Stimulated activated CD8-positive, alpha-beta memory T cell treated with anti-CD3 and anti-CD28 coated beads, Interleukin-2, amount 100 ng/mL, for 1 hour (primary cell): ENCODE measurements at regions not wholly inside any gene's neighbourhood (a gene's known extent, or its start where the extent isn't known, plus 50 kb on each side); places are given as distances from the start of the nearest gene placed in this dataset.

Experiments used
- DNase-seq, 2 donors: peaks; one replicate each; pipeline ENCODE4 v3.0.0-alpha.2; 2020; ENCODE audit warnings: low read depth in 2 of 2

GRCh38 chrX:120819126-120819525 is 56.5 kb downstream of the CT47B1 start:
- DNase-seq, result no peak

DNA sequence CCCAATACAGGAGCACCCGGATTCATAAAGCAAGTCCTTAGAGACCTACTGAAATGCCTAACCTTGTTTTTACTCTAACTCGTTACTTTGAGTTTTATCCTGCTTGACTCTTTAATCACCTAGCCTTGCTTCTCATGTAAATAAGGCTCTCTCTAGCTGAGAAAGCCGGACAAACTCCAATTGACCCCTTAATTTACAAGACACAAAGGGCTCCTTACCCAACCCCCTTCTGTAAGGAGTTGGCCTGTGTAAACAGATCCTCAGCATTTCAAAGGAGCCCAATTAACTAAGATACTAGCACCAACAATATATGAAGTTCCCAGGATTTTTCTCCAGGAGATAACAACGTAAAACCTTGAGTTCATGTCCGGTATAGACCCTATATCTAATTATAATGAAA is 61.7 kb downstream of the CT47B1 start:
- DNase-seq, result no peak

GRCh38 chrX:120801426-120801825 is 74.2 kb downstream of the CT47B1 start:
- no peak for DNase-seq

GRCh38 chrX:120797188-120797851 is 78.3 kb downstream of the CT47B1 start:
- no peak for DNase-seq

DNA sequence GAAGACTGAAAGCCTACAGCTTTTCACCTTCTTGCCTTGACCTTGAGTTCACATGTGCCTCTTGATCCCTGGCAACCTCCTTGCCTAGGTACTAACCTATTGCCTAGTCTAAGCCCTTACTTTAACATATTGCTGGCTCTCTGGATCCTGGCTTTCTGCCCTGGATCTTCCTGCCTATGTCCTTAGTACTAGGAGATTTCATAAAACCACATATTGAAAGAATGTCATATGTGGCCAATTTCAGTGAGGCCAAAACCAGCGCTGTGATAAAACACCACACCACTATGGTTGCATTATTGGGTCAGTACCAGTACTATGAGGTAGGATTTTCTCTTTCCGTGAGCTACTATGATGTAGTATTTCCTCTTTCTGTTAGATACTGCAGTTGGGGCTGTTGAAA is 80.4 kb downstream of the CT47B1 start:
- DNase-seq, result no peak

DNA sequence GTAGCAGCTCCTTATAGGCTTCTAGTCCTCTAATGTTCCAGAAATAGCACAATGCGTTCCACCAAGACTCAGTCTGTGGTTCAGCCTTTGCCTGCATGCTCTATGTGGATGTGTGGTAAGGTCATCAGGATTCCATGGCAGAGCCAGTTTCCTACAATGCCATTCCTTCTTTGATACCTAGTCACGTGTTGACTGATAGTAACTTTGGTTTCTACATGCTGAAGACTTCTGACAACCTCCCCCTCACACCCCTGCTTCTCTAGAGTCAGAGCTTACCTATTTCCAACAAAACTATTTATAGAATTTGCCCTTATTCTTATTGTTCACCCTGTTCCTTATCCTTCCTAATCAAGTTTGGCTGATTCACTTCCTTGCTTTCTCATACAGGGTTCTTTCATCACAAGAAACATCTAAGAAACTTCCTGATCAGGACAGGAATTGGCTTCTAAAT is 81.1 kb downstream of the CT47B1 start:
- no peak for DNase-seq

GRCh38 chrX:120793098-120793497 is 82.6 kb downstream of the CT47B1 start:
- DNase-seq, result no peak

DNA sequence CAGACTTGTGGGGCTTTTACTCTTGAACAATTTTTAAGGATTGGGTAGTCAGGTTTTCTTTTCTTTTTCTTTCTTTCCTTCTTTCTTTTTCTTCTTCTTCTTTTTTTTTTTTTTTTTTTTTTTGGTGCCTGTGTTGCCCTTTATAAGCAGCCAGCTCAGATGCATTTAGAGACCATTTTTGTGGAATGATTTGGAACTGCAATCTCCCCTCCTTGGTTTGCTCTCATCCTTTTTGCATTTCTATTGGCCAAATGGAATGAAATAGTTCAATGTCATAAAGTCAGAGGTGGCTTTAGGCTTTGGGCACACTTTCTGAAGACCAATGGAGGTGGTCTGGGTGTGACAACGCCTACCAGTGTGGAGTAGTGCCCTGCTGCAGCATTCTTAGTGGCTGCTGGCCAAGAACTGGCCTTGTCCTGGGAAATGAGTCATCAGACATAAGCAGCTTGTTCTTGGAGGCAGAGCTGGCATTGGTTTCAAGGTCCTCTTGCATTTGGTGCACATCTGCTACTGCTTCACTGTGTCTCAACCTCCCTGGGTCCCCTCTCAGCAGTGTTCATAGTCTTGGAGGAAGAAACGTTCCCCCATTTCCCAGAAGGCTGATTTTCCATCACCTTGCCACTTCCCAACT is 84.5 kb downstream of the CT47B1 start:
- DNase-seq, result no peak

DNA sequence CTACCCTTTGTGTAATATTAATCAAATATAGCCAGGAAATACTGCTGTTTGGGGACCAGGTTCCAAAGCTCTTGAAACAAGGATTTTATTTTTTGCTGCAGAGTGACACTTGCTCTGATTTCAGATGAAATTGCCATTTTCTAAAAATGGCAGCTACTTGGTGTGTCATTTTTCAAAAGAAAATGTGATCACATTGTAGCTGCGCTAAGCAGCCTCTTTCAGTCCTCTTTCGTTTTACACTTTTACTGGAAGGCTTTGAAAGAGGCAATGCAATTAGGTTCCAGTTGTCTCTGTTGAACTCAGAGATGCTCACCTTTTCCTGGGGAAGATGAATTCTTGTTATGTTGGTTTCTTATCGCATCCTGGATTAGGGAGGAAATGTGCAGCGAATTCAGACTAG is 85.1 kb downstream of the CT47B1 start:
- DNase-seq, result no peak

- DNase-seq, result peak in 1 of 2 donors; percentile 0
Observed at GRCh38 chrX:120790118-120790517, 85.5 kb downstream of the CT47B1 start.

- no peak for DNase-seq
Observed at GRCh38 chrX:120781403-120781802, 94.3 kb downstream of the CT47B1 start.

GRCh38 chrX:120775959-120776358 is 99.7 kb downstream of the CT47B1 start:
- no peak for DNase-seq

- no peak for DNase-seq
Observed at GRCh38 chrX:120774606-120775005, 101.1 kb downstream of the CT47B1 start.

DNA sequence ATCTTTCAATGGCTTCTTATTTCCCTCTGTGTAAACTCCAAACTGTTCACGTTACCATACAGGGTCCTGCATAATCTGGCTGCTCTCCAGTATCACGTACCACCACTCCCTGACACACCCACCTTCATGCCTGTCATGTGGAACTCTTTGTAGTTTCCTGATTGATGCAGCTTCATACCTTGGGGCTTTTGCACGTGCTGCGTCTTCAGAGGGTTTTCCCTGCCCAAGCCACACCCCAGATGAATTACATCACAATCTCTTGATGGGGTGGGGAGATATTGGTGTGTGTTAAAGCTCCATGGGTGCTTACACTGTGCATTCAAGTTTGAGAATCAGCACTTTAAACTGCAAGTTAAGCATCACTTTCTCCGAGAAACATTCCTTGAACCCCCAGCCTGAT is 101.9 kb downstream of the CT47B1 start:
- no peak for DNase-seq

DNA sequence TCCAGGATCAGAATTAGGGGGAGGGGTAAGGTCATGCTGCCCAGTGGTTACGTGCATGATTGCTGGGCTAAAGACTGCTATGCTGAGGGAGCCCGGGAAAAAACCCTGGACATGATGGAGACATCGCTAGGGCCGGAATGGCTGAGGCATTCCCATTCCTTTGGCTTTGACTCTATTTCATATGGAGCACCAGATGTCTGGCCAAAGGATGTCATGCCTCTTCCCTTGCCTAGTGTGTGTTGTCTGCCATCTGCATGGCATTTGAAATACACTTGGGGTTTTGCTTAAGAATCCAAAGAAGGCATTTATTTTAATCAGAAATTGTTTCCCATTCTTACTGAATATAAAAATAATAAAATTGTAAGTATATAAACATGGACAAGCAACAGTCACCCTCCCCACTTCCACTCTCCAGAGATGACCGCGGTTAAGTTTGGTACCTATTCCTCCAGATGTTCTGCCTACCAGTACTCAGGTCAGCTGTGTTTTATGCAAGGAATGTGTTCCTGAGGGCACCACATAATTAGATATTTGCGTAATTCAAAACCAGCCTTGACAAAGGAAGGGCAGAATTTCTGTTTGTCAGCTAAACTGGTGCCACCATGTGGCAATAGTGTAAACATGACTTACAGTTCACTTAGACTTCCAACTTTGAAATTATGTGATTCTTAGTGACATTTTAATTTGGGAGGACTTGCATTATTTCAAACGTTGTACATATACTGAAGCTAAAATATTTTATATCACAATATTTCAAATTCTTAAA is 105.9 kb downstream of the CT47B1 start:
- no peak for DNase-seq

- DNase-seq, result no peak
Observed at GRCh38 chrX:120768681-120769080, 107.0 kb downstream of the CT47B1 start.

DNA sequence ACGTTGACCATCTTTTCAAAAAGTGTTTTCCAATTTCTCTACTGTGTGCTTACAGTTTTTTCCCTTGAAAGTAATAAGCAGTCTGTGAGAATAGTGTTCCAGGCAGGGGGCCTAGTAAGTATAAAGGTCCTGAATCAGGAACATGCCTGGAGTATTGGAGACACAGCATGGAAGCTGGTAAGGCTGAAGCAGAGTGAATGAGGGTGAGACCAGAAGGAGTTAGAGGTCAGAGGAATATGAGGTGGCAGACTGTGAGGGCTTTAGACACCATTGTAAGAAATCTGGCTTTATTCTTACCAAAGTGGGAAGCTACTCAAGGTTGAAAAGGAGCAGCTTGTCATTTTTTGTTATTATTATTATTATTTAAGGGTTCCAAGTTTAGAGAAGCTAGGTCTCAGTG is 107.4 kb downstream of the CT47B1 start:
- DNase-seq, result no peak

DNA sequence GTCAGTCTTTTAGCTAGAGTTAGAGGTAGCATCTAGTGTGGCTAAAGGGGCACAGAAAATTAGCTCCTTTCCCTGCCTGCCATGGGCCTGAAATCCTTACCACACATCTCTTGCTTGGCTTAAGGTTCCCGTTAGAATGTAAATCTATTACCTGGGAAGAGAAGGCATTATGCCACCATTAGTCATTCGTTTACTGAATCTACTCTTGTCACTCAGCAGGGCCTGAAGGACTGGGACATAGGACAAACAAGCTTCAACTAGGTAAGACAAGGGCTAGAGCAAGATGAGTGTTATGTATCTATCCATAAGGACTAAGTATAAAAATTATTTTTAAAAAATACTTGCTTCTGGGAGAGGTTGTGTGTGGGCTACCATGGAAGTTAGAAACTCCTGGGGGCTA is 112.4 kb downstream of the CT47B1 start:
- no peak for DNase-seq

- DNase-seq, result no peak
Observed at GRCh38 chrX:120761810-120762209, 113.9 kb downstream of the CT47B1 start.

GRCh38 chrX:120759685-120760084 is 116.0 kb downstream of the CT47B1 start:
- DNase-seq, result no peak

GRCh38 chrX:120755066-120755846 is 120.4 kb downstream of the CT47B1 start:
- no peak for DNase-seq
